Liver (tissue), 3 donors: ENCODE measurements at regions not wholly inside any gene's neighbourhood (a gene's known extent, or its start where the extent isn't known, plus 50 kb on each side); places are given as distances from the start of the nearest gene placed in this dataset.

Source experiments
- FOXA1 ChIP-seq: IDR thresholded peaks from 2 replicates; pipeline ENCODE4 v1.6.1; 2016; ENCODE audit warnings: antibody characterized with exemption
- FOXA2 ChIP-seq: IDR thresholded peaks from 2 replicates; pipeline ENCODE4 v1.6.1; 2016; ENCODE audit warnings: antibody characterized with exemption
- GABPA ChIP-seq, 2 donors: IDR thresholded peaks in 1 of 2; conservative IDR thresholded peaks in 1 of 2; 2 replicates each; pipeline ENCODE4 v1.6.1; 2016; ENCODE audit warnings: antibody characterized with exemption in 2 of 2, mild to moderate bottlenecking in 1 of 2, moderate library complexity in 1 of 2
- HNF4A ChIP-seq, 2 donors: conservative IDR thresholded peaks; 2 replicates each; pipeline ENCODE4 v1.6.1; 2016; ENCODE audit warnings: antibody characterized with exemption in 2 of 2, mild to moderate bottlenecking in 2 of 2
- RAD21 ChIP-seq, 2 donors: IDR thresholded peaks; 2 replicates each; pipeline ENCODE4 v1.6.1; 2016; ENCODE audit warnings: antibody characterized with exemption in 2 of 2, mild to moderate bottlenecking in 2 of 2
- RXRA ChIP-seq, 2 donors: IDR thresholded peaks; 2 replicates each; pipeline ENCODE4 v1.6.1; 2017 to 2018; ENCODE audit warnings: antibody characterized with exemption in 2 of 2, mild to moderate bottlenecking in 1 of 2
- SP1 ChIP-seq: IDR thresholded peaks from 2 replicates; pipeline ENCODE4 v1.6.1; 2018; ENCODE audit warnings: antibody characterized with exemption, mild to moderate bottlenecking
- TAF1 ChIP-seq: conservative IDR thresholded peaks from 2 replicates; pipeline ENCODE4 v1.6.1; 2016; ENCODE audit warnings: antibody characterized with exemption, mild to moderate bottlenecking
- TF ChIP-seq, protein P1 (sequence below): IDR thresholded peaks from 2 replicates; pipeline ENCODE4 v1.6.1; 2016; ENCODE audit warnings: antibody characterized with exemption
- TF ChIP-seq, protein P2 (sequence below): IDR thresholded peaks from 2 replicates; pipeline ENCODE4 v1.6.1; 2016; ENCODE audit warnings: antibody characterized with exemption
- TF ChIP-seq, protein P3 (sequence below): fragments of 150-350 bp; IDR thresholded peaks from 2 replicates; pipeline ENCODE4 v1.5.1; 2017; ENCODE audit warnings: improper control_type of control experiment, low read depth, low read length; ENCODE audit not compliant: missing input control
- TF ChIP-seq, protein P4 (sequence below): IDR thresholded peaks from 2 replicates; pipeline ENCODE4 v1.6.1; 2016; ENCODE audit warnings: antibody characterized with exemption
- donor health status: healthy.
- donor health status: healthy.

DNA sequence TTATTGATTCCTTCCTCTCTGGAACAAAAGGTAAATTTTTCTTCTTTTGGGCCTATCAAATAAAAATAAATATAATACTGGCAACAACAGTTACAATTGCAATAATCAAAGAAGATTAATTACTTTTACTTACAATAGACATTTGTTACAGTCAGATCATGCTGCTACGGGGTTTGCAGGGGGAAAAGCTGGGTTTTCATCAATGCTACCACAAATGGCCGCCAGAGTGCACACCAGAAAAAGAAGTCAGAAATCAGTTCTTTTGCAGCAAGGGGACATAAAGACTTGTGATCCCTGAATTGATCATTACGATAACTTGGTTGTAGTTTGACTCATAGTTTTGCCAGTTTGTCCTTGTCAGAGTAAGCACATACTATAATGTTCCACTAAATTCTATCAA, 714.5 kb upstream of the EYS start:
- TF ChIP-seq, protein P1, sequence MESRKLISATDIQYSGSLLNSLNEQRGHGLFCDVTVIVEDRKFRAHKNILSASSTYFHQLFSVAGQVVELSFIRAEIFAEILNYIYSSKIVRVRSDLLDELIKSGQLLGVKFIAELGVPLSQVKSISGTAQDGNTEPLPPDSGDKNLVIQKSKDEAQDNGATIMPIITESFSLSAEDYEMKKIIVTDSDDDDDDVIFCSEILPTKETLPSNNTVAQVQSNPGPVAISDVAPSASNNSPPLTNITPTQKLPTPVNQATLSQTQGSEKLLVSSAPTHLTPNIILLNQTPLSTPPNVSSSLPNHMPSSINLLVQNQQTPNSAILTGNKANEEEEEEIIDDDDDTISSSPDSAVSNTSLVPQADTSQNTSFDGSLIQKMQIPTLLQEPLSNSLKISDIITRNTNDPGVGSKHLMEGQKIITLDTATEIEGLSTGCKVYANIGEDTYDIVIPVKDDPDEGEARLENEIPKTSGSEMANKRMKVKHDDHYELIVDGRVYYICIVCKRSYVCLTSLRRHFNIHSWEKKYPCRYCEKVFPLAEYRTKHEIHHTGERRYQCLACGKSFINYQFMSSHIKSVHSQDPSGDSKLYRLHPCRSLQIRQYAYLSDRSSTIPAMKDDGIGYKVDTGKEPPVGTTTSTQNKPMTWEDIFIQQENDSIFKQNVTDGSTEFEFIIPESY: no peak
- TF ChIP-seq, protein P2, sequence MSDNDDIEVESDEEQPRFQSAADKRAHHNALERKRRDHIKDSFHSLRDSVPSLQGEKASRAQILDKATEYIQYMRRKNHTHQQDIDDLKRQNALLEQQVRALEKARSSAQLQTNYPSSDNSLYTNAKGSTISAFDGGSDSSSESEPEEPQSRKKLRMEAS: no peak
- TF ChIP-seq, protein P3, sequence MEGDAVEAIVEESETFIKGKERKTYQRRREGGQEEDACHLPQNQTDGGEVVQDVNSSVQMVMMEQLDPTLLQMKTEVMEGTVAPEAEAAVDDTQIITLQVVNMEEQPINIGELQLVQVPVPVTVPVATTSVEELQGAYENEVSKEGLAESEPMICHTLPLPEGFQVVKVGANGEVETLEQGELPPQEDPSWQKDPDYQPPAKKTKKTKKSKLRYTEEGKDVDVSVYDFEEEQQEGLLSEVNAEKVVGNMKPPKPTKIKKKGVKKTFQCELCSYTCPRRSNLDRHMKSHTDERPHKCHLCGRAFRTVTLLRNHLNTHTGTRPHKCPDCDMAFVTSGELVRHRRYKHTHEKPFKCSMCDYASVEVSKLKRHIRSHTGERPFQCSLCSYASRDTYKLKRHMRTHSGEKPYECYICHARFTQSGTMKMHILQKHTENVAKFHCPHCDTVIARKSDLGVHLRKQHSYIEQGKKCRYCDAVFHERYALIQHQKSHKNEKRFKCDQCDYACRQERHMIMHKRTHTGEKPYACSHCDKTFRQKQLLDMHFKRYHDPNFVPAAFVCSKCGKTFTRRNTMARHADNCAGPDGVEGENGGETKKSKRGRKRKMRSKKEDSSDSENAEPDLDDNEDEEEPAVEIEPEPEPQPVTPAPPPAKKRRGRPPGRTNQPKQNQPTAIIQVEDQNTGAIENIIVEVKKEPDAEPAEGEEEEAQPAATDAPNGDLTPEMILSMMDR: no peak
- TF ChIP-seq, protein P4, sequence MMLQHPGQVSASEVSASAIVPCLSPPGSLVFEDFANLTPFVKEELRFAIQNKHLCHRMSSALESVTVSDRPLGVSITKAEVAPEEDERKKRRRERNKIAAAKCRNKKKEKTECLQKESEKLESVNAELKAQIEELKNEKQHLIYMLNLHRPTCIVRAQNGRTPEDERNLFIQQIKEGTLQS: no peak
- TF ChIP-seq HNF4A (conservative IDR thresholded peaks at IDR 0.05): no peak
- TF ChIP-seq RXRA (IDR thresholded peaks at IDR 0.05): no peak
- no peak for TF ChIP-seq TAF1
- no peak for TF ChIP-seq GABPA (IDR thresholded peaks at IDR 0.05 in 1 of 2, conservative IDR thresholded peaks at IDR 0.05 in 1 of 2)
- TF ChIP-seq FOXA2: no peak
- no peak for TF ChIP-seq FOXA1
- no peak for TF ChIP-seq RAD21 (IDR thresholded peaks at IDR 0.05)
- TF ChIP-seq SP1: no peak
